GM12878 (cell line): ENCODE measurements at regions not wholly inside any gene's neighbourhood (a gene's known extent, or its start where the extent isn't known, plus 50 kb on each side); places are given as distances from the start of the nearest gene placed in this dataset.
"Not testable (repeated sequence)": the region's sequence is repeated elsewhere in the genome, so short reads cannot be mapped to it uniquely, and the experiment has no call there.

Experiments used
- ATAC-seq: fragments of 200-7000 bp; cut with Tn5 transposase; 3 replicates; pipeline ENCODE4 v1.9.1; 2020; ENCODE audit warnings: mild to moderate bottlenecking, moderate library complexity
- BruUV-seq: library from RNA; stranded (reverse); fragments of 400-500 nt; replicated peaks from 2 replicates; lab custom pipeline; 2021; lab: Mats Ljungman, UMichigan
- CTCF ChIA-PET: fragments of 300-600 bp; sonication (Branson Sonifier 250); formaldehyde crosslinking; extraction: SDS; loops from one replicate; lab custom pipeline; 2021; ENCODE audit warnings: inconsistent platforms; lab: Yijun Ruan, JAX
- POLR2A ChIA-PET: fragments of 350-600 bp; formaldehyde crosslinking; extraction: SDS; loops from one replicate; lab custom pipeline; 2021; ENCODE audit warnings: inconsistent platforms; lab: Charles Lee
- RAD21 ChIA-PET: fragments of 300-600 bp; sonication (Branson Sonifier 250); formaldehyde crosslinking; loops from one replicate; lab custom pipeline; 2023; ENCODE audit warnings: antibody characterized with exemption; ENCODE audit not compliant: unreplicated experiment; lab: Charles Lee
- SMC1A ChIA-PET: fragments of 300-600 bp; sonication (Branson Sonifier 250); formaldehyde crosslinking; loops from one replicate; lab custom pipeline; 2023; ENCODE audit not compliant: unreplicated experiment, uncharacterized antibody; lab: Charles Lee
- DNase-seq: peaks from one replicate; pipeline ENCODE4 v3.0.0-alpha.2; 2011; ENCODE audit warnings: low read depth, low spot score
- FAIRE-seq: peaks from 3 replicates; lab custom pipeline; 2011; peaks lifted over from hg19 to GRCh38; lab: Jason Lieb, UNC
- H2AFZ ChIP-seq: 2 replicates; pipeline ENCODE4 v1.6.0; 2011; ENCODE audit warnings: low read depth, low read length, control low read depth; ENCODE audit not compliant: control insufficient read depth
- H3K27ac ChIP-seq: 2 replicates; pipeline ENCODE4 v1.5.1; 2011; ENCODE audit warnings: control low read depth; ENCODE audit not compliant: control insufficient read depth, insufficient read depth
- H3K27me3 ChIP-seq, 2 experiments: replicated peaks in 1 of 2; 2 replicates each; pipeline versions ENCODE4 v1.6.0 to v1.6.1; 2011; ENCODE audit warnings: low read length in 1 of 2; ENCODE audit not compliant: control insufficient read depth in 2 of 2, insufficient read depth in 2 of 2
- H3K36me3 ChIP-seq, 2 experiments: 2 replicates each; pipeline ENCODE4 v1.5.1; 2011; ENCODE audit warnings: low read length in 1 of 2; ENCODE audit not compliant: control insufficient read depth in 2 of 2, insufficient read depth in 2 of 2
- H3K4me1 ChIP-seq: 2 replicates; pipeline ENCODE4 v1.6.1; 2011; ENCODE audit warnings: mild to moderate bottlenecking, low read length, moderate library complexity, mixed read lengths; ENCODE audit not compliant: control insufficient read depth, insufficient read depth
- H3K4me2 ChIP-seq: 2 replicates; pipeline ENCODE4 v1.6.0; 2011; ENCODE audit warnings: control low read depth; ENCODE audit not compliant: control insufficient read depth, insufficient read depth
- H3K4me3 ChIP-seq: fragments of 200-600 bp; sonication (generic); 2 replicates; pipeline ENCODE4 v1.5.1; 2016
- H3K79me2 ChIP-seq: 2 replicates; pipeline ENCODE4 v1.6.0; 2011; ENCODE audit warnings: low read length; ENCODE audit not compliant: control insufficient read depth, insufficient read depth
- H3K9ac ChIP-seq: 2 replicates; pipeline ENCODE4 v1.8.0; 2011; ENCODE audit warnings: low read length, control low read depth, mixed read lengths; ENCODE audit not compliant: control insufficient read depth, insufficient read depth
- H3K9me3 ChIP-seq: replicated peaks from 3 replicates; pipeline ENCODE4 v1.5.1; 2011; ENCODE audit warnings: mild to moderate bottlenecking, low read length; ENCODE audit not compliant: control insufficient read depth, insufficient read depth
- H4K20me1 ChIP-seq: 2 replicates; pipeline ENCODE4 v1.6.0; 2011; ENCODE audit not compliant: control insufficient read depth, insufficient read depth
- BRCA1 ChIP-seq: IDR thresholded peaks from 2 replicates; pipeline ENCODE4 v1.6.1; 2011; ENCODE audit warnings: low read depth, low read length, improper control_type of control experiment
- CHD1 ChIP-seq: IDR thresholded peaks from 2 replicates; pipeline ENCODE4 v1.6.1; 2012; ENCODE audit warnings: low read depth, low read length, improper control_type of control experiment
- MYC ChIP-seq: IDR thresholded peaks from 2 replicates; pipeline ENCODE4 v1.6.1; 2011; ENCODE audit warnings: mild to moderate bottlenecking, low read length, moderate library complexity, inconsistent platforms; ENCODE audit not compliant: insufficient read depth, insufficient replicate concordance, insufficient read length, severe bottlenecking
- NBN ChIP-seq: fragments of 450-650 bp; IDR thresholded peaks from 2 replicates; pipeline ENCODE4 v1.6.1; 2016
- ZNF207 ChIP-seq: fragments of 450-650 bp; IDR thresholded peaks from 2 replicates; pipeline ENCODE4 v1.6.1; 2014; ENCODE audit warnings: antibody characterized with exemption, mild to moderate bottlenecking, borderline replicate concordance
- WGBS: methylation state at CpG from one replicate; pipeline ENCODE4 v1.1.6; 2016; ENCODE audit warnings: low lambda C conversion rate; ENCODE audit not compliant: insufficient replicate concordance, insufficient coverage; ENCODE audit errors: missing lambda C conversion rate; 5-methylcytosine and 5-hydroxymethylcytosine counted together
- in situ Hi-C: fragments of 300-500 bp; cut with MboI; formaldehyde crosslinking; loops from 9 replicates; pipeline ENCODE4 v1.14.3; 2018; ENCODE audit warnings: mixed read lengths
- intact Hi-C: fragments of 100-400 bp; cut with micrococcal nuclease; formaldehyde crosslinking; loops from one replicate; pipeline ENCODE4 v1.14.2; 2022; ENCODE audit not compliant: unreplicated experiment

DNA sequence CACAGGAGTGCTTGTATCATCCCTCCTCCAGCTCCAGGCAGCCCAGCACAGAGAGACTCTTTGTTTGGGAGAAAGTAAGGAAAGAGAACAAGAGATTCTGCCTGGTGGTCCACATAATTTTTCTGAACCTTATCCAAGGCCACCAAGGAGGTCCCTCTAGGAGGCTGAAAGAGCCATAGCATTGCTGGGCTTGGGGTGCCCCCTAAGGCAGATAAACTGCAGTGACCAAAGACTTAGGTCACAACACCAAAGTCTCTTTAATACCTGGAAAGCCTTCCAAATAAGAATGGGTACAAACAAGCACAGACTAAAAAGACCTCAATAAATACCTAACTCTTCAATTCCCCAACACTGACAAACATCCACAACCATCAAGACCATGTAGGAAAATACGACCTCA is 310.2 kb upstream of the PPP2R3A start:
- Histone ChIP-seq H4K20me1 (no peaks in the 10 kb centered on the region), H3K4me3 (no peak overlapping the region), H3K4me2 (no peak overlapping the region), H2AFZ (no peak overlapping the region), H3K27me3 (no peaks in the 10 kb centered on the region), H3K9me3 (no peaks in the 10 kb centered on the region), H3K9ac (no peak overlapping the region), H3K4me1 (no peaks in the 10 kb centered on the region), H3K27ac (no peak overlapping the region), H3K36me3 (no peaks in the 10 kb centered on the region), H3K79me2 (no peaks in the 10 kb centered on the region)
- RAD21 ChIA-PET, result no interaction called here
- CTCF ChIA-PET, result no interaction called here
- POLR2A ChIA-PET, result no interaction called here
- intact Hi-C loops (no loop called here), in situ Hi-C loops (no loop called here)
- SMC1A ChIA-PET, result interaction anchor here (0.9 kb wide), 1 partner anchor 29 kb away, joined by 3 read pairs; no protein-coding TSS in a partner anchor
- no peak for TF ChIP-seq ZNF207
- TF ChIP-seq CHD1, result no peak
- no peak for TF ChIP-seq NBN
- no peak for TF ChIP-seq BRCA1
- no peak for TF ChIP-seq MYC
- DNase-seq, result no peak
- WGBS, result 46% methylated on average over 1 of the region's 1 CpG
- no TSS peak for BruUV-seq
- ATAC-seq, result no peak
- no peak for FAIRE-seq

GRCh38 chr3:135658451-135658850 is 307.1 kb upstream of the PPP2R3A start:
- H3K79me2 ChIP-seq, H3K4me3 ChIP-seq, FAIRE-seq, ATAC-seq, DNase-seq, H3K36me3 ChIP-seq, POLR2A ChIA-PET, RAD21 ChIA-PET, H3K4me2 ChIP-seq, H4K20me1 ChIP-seq, H3K27me3 ChIP-seq, H2AFZ ChIP-seq, SMC1A ChIA-PET, intact Hi-C loops, H3K9me3 ChIP-seq, in situ Hi-C loops, CTCF ChIA-PET, H3K9ac ChIP-seq, H3K27ac ChIP-seq, H3K4me1 ChIP-seq, BruUV-seq: not testable (repeated sequence)
- no CpG with 5 or more reads among the region's 14 CpGs for WGBS
